GM12874 (cell line): ENCODE measurements at regions not wholly inside any gene's neighbourhood (a gene's known extent, or its start where the extent isn't known, plus 50 kb on each side); places are given as distances from the start of the nearest gene placed in this dataset.

Source experiments
- CTCF ChIP-seq: IDR thresholded peaks from 2 replicates; pipeline ENCODE4 v1.5.1; 2011; ENCODE audit warnings: low read depth, mild to moderate bottlenecking, control low read depth, low read length, moderate library complexity; ENCODE audit not compliant: insufficient read depth

GRCh38 chr18:68525091-68525490, 189.8 kb downstream of the TMX3 start:
- no peak for TF ChIP-seq CTCF

- no peak for TF ChIP-seq CTCF
Measured at GRCh38 chr18:68520406-68521075, 194.4 kb downstream of the TMX3 start.

GRCh38 chr18:68519336-68519735, 195.6 kb downstream of the TMX3 start:
- TF ChIP-seq CTCF, result no peak

GRCh38 chr18:68509902-68510301, 205.0 kb downstream of the TMX3 start:
- TF ChIP-seq CTCF, result no peak

- no peak for TF ChIP-seq CTCF
Measured at GRCh38 chr18:68507781-68508180, 207.1 kb downstream of the TMX3 start.

GRCh38 chr18:68505178-68505574, 209.7 kb downstream of the TMX3 start:
- TF ChIP-seq CTCF, result no peak

GRCh38 chr18:68504441-68505177, 210.3 kb downstream of the TMX3 start:
- no peak for TF ChIP-seq CTCF
